ENCODE measurements at regions not wholly inside any gene's neighbourhood (a gene's known extent, or its start where the extent isn't known, plus 50 kb on each side); places are given as distances from the start of the nearest gene placed in this dataset.

- 89% methylated on average over 8 of the region's 13 CpGs for whole genome bisulfite sequencing (ENCODE audit: insufficient coverage)
- ATAC-seq (ENCODE audit: low read depth) (no peak), DNase-seq (no peak)
- intact Hi-C loops (cut with micrococcal nuclease), result no loop called here
- H3K4me1 ChIP-seq (ENCODE audit: control insufficient read depth in 2 of 2, insufficient read depth in 2 of 2, low read length in 2 of 2), result no peaks in the 10 kb centered on the region
- H3K9ac ChIP-seq (ENCODE audit: low read length), result no peak overlapping the region
- H3K27ac ChIP-seq (ENCODE audit: low read length in 2 of 2), result no peak overlapping the region
- H3K9me3 Mint-ChIP-seq (ENCODE audit: insufficient read depth), result no peaks in the 10 kb centered on the region
- no peak overlapping the region for H3K4me3 ChIP-seq (ENCODE audit: control extremely low read depth in 1 of 5, extremely low read depth in 1 of 5, insufficient read depth in 1 of 5, low read depth in 2 of 5, low read length in 4 of 5)
- H3K27me3 Mint-ChIP-seq, result peaks cover 6% of the 10 kb centered on the region
- no peaks in the 10 kb centered on the region for H3K9me3 ChIP-seq (ENCODE audit: control extremely low read depth in 1 of 3, control insufficient read depth in 2 of 3, insufficient read depth in 1 of 3, low read length in 2 of 3)
- H4K20me1 ChIP-seq (ENCODE audit: control insufficient read depth, insufficient read depth, low read length, poor library complexity, severe bottlenecking), result no peaks in the 10 kb centered on the region
- H3K79me2 ChIP-seq (ENCODE audit: control insufficient read depth, insufficient read depth, low read length), result no peaks in the 10 kb centered on the region
- ChIA-PET POLR2A (no interaction called here), CTCF (no interaction called here)
- no peak for TF ChIP-seq EZH2 (IDR thresholded peaks at IDR 0.05; ENCODE audit: borderline replicate concordance, insufficient read depth, low read depth, low read length, poor library complexity, severe bottlenecking)
- TF ChIP-seq CTCF (IDR thresholded peaks at IDR 0.05), result no peak
- H3K4me3 Mint-ChIP-seq, result no peak overlapping the region
- no peak overlapping the region for H3K27ac Mint-ChIP-seq
- no peak overlapping the region for H2AFZ ChIP-seq (ENCODE audit: insufficient read depth, low read depth, low read length, poor library complexity, severe bottlenecking)
- H3K36me3 ChIP-seq (replicated peaks in 1 of 2; ENCODE audit: control extremely low read depth in 1 of 2, control insufficient read depth in 1 of 2, extremely low read depth in 1 of 2, insufficient read depth in 2 of 2, low read length in 1 of 2), result no peaks in the 10 kb centered on the region
- no peaks in the 10 kb centered on the region for H3K27me3 ChIP-seq (replicated peaks in 1 of 4; ENCODE audit: control extremely low read depth in 1 of 4, control insufficient read depth in 3 of 4, insufficient read depth in 4 of 4, low read length in 3 of 4)
- H3K4me2 ChIP-seq (replicated peaks; ENCODE audit: low read depth, low read length, poor library complexity, severe bottlenecking), result no peak overlapping the region
- H3K4me1 Mint-ChIP-seq, result no peaks in the 10 kb centered on the region
These were observed 634.9 kb upstream of the B3GAT1 start for GRCh38 chr11:135046986-135047385.

GRCh38 chr11:135046556-135046955 is 634.5 kb upstream of the B3GAT1 start:
- ATAC-seq (ENCODE audit: low read depth) (no peak), DNase-seq (no peak)
- no peak overlapping the region for H3K4me3 ChIP-seq (ENCODE audit: control extremely low read depth in 1 of 5, extremely low read depth in 1 of 5, insufficient read depth in 1 of 5, low read depth in 2 of 5, low read length in 4 of 5)
- no peak overlapping the region for H3K4me2 ChIP-seq (replicated peaks; ENCODE audit: low read depth, low read length, poor library complexity, severe bottlenecking)
- H4K20me1 ChIP-seq (ENCODE audit: control insufficient read depth, insufficient read depth, low read length, poor library complexity, severe bottlenecking), result no peaks in the 10 kb centered on the region
- CTCF ChIA-PET, result no interaction called here
- no peaks in the 10 kb centered on the region for H3K9me3 Mint-ChIP-seq (ENCODE audit: insufficient read depth)
- no peaks in the 10 kb centered on the region for H3K4me1 Mint-ChIP-seq
- no peak for TF ChIP-seq CTCF (IDR thresholded peaks at IDR 0.05)
- TF ChIP-seq EZH2 (IDR thresholded peaks at IDR 0.05; ENCODE audit: borderline replicate concordance, insufficient read depth, low read depth, low read length, poor library complexity, severe bottlenecking), result no peak
- H3K9ac ChIP-seq (ENCODE audit: low read length), result no peak overlapping the region
- intact Hi-C loops (cut with micrococcal nuclease), result no loop called here
- H3K27me3 ChIP-seq (replicated peaks in 1 of 4; ENCODE audit: control extremely low read depth in 1 of 4, control insufficient read depth in 3 of 4, insufficient read depth in 4 of 4, low read length in 3 of 4), result no peaks in the 10 kb centered on the region
- H3K27me3 Mint-ChIP-seq, result peaks cover 6% of the 10 kb centered on the region
- H3K79me2 ChIP-seq (ENCODE audit: control insufficient read depth, insufficient read depth, low read length), result no peaks in the 10 kb centered on the region
- H3K27ac Mint-ChIP-seq, result no peak overlapping the region
- H2AFZ ChIP-seq (ENCODE audit: insufficient read depth, low read depth, low read length, poor library complexity, severe bottlenecking), result no peak overlapping the region
- H3K4me1 ChIP-seq (ENCODE audit: control insufficient read depth in 2 of 2, insufficient read depth in 2 of 2, low read length in 2 of 2), result no peaks in the 10 kb centered on the region
- WGBS (ENCODE audit: insufficient coverage), result no CpG with 5 or more reads among the region's 8 CpGs
- H3K9me3 ChIP-seq (ENCODE audit: control extremely low read depth in 1 of 3, control insufficient read depth in 2 of 3, insufficient read depth in 1 of 3, low read length in 2 of 3), result no peaks in the 10 kb centered on the region
- H3K27ac ChIP-seq (ENCODE audit: low read length in 2 of 2), result no peak overlapping the region
- POLR2A ChIA-PET, result no interaction called here
- no peak overlapping the region for H3K4me3 Mint-ChIP-seq
- H3K36me3 ChIP-seq (replicated peaks in 1 of 2; ENCODE audit: control extremely low read depth in 1 of 2, control insufficient read depth in 1 of 2, extremely low read depth in 1 of 2, insufficient read depth in 2 of 2, low read length in 1 of 2), result no peaks in the 10 kb centered on the region
